Activated CD8-positive, alpha-beta T cell treated with anti-CD3 and anti-CD28 coated beads for 36 hours (primary cell): ENCODE measurements at regions not wholly inside any gene's neighbourhood (a gene's known extent, or its start where the extent isn't known, plus 50 kb on each side); places are given as distances from the start of the nearest gene placed in this dataset.

Experiments used
- ATAC-seq: fragments of 200-7000 bp; cut with Tn5 transposase; one replicate; pipeline ENCODE4 v1.10.0; 2021; ENCODE audit warnings: mild to moderate bottlenecking, moderate library complexity
- CTCF ChIA-PET: fragments of 350-600 bp; sonication (Branson Sonifier 250); formaldehyde crosslinking; loops from one replicate; lab custom pipeline; 2021; ENCODE audit warnings: antibody characterized with exemption; lab: Charles Lee
- POLR2A ChIA-PET: fragments of 350-600 bp; sonication (Branson Sonifier 250); formaldehyde crosslinking; loops from one replicate; lab custom pipeline; 2021; ENCODE audit warnings: antibody characterized with exemption; lab: Charles Lee
- DNase-seq: peaks from one replicate; pipeline ENCODE4 v3.0.0-alpha.2; 2020
- H3K27ac Mint-ChIP-seq: one replicate; pipeline ENCODE4 v1.8.0; 2021; ENCODE audit warnings: mild to moderate bottlenecking, mixed read lengths
- H3K27me3 Mint-ChIP-seq: one replicate; pipeline ENCODE4 v1.8.0; 2021; ENCODE audit warnings: mixed read lengths
- H3K36me3 Mint-ChIP-seq: one replicate; pipeline ENCODE4 v1.8.0; 2021; ENCODE audit warnings: low read depth, mixed read lengths
- H3K4me1 Mint-ChIP-seq: one replicate; pipeline ENCODE4 v1.8.0; 2021; ENCODE audit warnings: low read depth, mixed read lengths
- H3K4me3 Mint-ChIP-seq: one replicate; pipeline ENCODE4 v1.8.0; 2021; ENCODE audit warnings: mild to moderate bottlenecking, moderate library complexity, mixed read lengths
- H3K9me3 Mint-ChIP-seq: one replicate; pipeline ENCODE4 v1.8.0; 2021; ENCODE audit warnings: mixed read lengths
- CTCF ChIP-seq: fragments of 200-600 bp; IDR thresholded peaks from one replicate; pipeline ENCODE4 v1.8.0; 2022; ENCODE audit warnings: antibody characterized with exemption, mild to moderate bottlenecking
- intact Hi-C: fragments of 100-400 bp; cut with micrococcal nuclease; formaldehyde crosslinking; loops from one replicate; pipeline ENCODE4 v1.10.0; 2022

DNA sequence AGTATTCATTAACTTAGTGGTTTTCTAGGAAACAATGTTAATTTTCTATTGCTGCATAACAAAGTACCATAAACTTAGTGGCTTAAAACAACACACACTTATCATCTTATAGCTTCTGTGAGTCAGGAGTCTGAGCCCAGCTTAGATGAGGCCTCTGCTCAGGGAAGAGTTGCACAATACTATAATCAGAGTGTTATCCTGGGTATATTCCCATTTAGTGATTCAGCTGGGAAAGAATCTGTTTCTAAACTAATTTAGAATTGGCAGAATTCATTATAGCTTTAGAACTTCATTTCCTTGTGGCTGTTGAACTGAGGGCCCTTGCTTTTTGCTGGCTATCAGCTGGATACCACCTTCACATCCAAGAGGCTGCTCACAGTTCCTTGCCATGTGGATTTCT lies 515.5 kb downstream of the BRINP3 start:
- intact Hi-C loops = no loop called here
- Mint-ChIP-seq H3K36me3 (no peaks in the 10 kb centered on the region), H3K27me3 (no peaks in the 10 kb centered on the region), H3K4me1 (no peaks in the 10 kb centered on the region), H3K4me3 (no peak overlapping the region), H3K9me3 (peaks cover 2% of the 10 kb centered on the region), H3K27ac (no peak overlapping the region)
- CTCF ChIA-PET = no interaction called here
- no peak for DNase-seq
- no peak for ATAC-seq
- POLR2A ChIA-PET = no interaction called here
- TF ChIP-seq CTCF = no peak

GRCh38 chr1:189970331-189971230 lies 507.1 kb downstream of the BRINP3 start:
- intact Hi-C loops = no loop called here

DNA sequence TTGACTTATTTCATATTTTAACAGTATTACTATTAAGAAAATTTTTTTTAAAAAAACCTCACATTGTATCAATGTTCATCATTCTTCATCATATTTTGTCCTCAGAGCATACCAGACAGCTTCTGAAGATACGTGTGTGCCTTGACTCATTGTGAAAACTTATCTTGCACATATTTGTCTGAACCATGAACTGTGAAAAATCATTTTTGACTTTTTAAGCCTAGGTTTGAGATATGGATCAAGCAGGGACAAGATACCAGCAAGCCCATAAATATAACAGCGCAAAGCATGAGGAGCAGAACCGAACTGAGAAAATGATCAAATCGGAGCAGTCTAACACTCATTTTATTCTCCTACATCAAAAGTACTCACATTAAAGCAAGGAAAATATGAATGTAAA lies 506.0 kb downstream of the BRINP3 start:
- Mint-ChIP-seq H3K27me3 (no peaks in the 10 kb centered on the region), H3K36me3 (no peaks in the 10 kb centered on the region), H3K4me3 (no peak overlapping the region), H3K4me1 (no peaks in the 10 kb centered on the region), H3K27ac (no peak overlapping the region), H3K9me3 (peaks cover 12% of the 10 kb centered on the region)
- intact Hi-C loops = no loop called here
- CTCF ChIA-PET = no interaction called here
- ATAC-seq (no peak), DNase-seq (no peak)
- no peak for TF ChIP-seq CTCF
- POLR2A ChIA-PET = no interaction called here

More at GRCh38 chr1:189970331-189971230, 507.1 kb downstream of the BRINP3 start:
- Mint-ChIP-seq H3K4me3 (no peak overlapping the region), H3K27ac (no peak overlapping the region), H3K27me3 (no peaks in the 10 kb centered on the region), H3K9me3 (peaks cover 8% of the 10 kb centered on the region), H3K36me3 (no peaks in the 10 kb centered on the region), H3K4me1 (no peaks in the 10 kb centered on the region)
- no peak for DNase-seq
- no peak for ATAC-seq
- CTCF ChIA-PET = no interaction called here
- POLR2A ChIA-PET = no interaction called here
- TF ChIP-seq CTCF = no peak

- no peak overlapping the region for H3K4me3 Mint-ChIP-seq
- intact Hi-C loops = no loop called here
- ATAC-seq = no peak
- TF ChIP-seq CTCF = no peak
- peaks cover 28% of the 10 kb centered on the region for H3K9me3 Mint-ChIP-seq
- ChIA-PET CTCF (no interaction called here), POLR2A (no interaction called here)
- DNase-seq = no peak
- no peak overlapping the region for H3K27ac Mint-ChIP-seq
- H3K36me3 Mint-ChIP-seq = no peaks in the 10 kb centered on the region
- H3K27me3 Mint-ChIP-seq = no peaks in the 10 kb centered on the region
- H3K4me1 Mint-ChIP-seq = no peaks in the 10 kb centered on the region
These were observed 500.5 kb downstream of the BRINP3 start for GRCh38 chr1:189977184-189977583.

DNA sequence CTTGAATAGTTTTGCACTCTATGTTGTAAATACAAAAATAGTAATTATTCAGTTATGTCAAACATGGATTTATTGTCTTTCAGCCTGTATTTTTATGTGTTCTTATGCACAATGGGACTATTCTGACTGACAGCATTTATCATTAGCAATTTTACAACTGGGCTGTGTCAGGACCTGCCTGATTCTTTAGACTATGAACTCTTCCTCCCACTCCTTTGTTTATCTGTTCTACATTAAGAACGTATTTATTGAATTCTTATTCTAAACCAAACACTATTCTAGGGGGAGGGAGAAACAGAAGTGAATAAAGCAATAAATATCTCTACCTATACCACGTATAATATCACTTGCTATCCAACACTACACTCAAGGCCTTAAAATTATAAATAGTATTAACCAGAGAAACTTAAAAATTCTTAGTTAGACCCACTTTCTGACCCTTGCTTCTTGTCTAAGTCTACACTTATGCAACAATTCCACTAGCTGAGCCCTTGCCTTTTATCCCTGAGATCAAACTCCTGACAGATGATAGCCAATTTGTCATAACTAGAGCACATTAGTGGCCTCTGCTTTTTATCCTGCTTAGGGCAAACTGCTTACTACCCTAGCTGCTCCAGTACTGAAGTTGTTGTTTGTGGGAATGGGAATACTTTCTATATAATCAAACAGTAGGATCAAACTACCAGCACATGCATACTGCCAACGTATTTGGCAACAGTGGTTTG lies 494.3 kb downstream of the BRINP3 start:
- ChIA-PET POLR2A (no interaction called here), CTCF (no interaction called here)
- H3K4me3 Mint-ChIP-seq = no peak overlapping the region
- H3K27ac Mint-ChIP-seq = no peak overlapping the region
- peaks cover 13% of the 10 kb centered on the region for H3K9me3 Mint-ChIP-seq
- DNase-seq = no peak
- ATAC-seq = no peak
- H3K4me1 Mint-ChIP-seq = no peaks in the 10 kb centered on the region
- TF ChIP-seq CTCF = no peak
- H3K27me3 Mint-ChIP-seq = no peaks in the 10 kb centered on the region
- H3K36me3 Mint-ChIP-seq = no peaks in the 10 kb centered on the region
- intact Hi-C loops = no loop called here
